ENCODE measurements at regions not wholly inside any gene's neighbourhood (a gene's known extent, or its start where the extent isn't known, plus 50 kb on each side); places are given as distances from the start of the nearest gene placed in this dataset.

DNA sequence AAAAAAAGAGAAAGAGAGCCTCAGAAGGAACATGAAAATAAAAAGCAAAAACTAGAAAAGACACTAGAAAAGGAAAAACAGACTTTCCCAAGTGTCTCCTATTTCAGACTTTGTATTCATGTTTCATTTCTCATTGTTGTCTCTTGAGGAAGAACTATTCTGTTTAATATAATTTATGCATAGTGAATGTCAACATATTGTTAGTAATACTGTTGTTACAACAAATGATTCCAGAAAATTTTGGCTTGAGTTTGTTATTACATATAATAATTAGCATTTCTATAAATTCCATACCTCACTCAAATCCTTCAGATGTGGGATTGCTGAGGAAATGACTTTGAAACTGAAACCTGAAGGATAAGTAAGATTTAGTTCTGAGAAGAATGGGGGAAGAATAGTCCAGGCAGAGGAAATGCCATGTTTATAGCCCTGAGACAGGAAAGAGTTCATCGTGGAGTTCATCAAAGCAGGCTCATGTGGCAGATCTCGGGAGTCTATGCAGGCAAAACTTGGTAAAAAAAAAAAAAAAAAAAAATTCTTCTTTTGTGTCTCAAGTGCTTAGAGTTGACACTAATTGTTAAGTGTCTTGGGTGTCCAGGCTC, 53.1 kb upstream of the EIF2S2 start:
- H3K4ac ChIP-seq (replicated peaks; ENCODE audit: insufficient read length, low read depth, low read length), result no peak overlapping the region
- H2AK5ac ChIP-seq (ENCODE audit: low read depth, low read length), result no peak overlapping the region
- no peak overlapping the region for H4K5ac ChIP-seq (ENCODE audit: insufficient read length, low read depth, low read length)
- no peaks in the 10 kb centered on the region for H3K79me2 ChIP-seq (ENCODE audit: control insufficient read depth in 1 of 2, insufficient read depth in 2 of 2, low read length in 2 of 2)
- no peaks in the 10 kb centered on the region for H3K23me2 ChIP-seq (ENCODE audit: low read depth, low read length)
- H3K14ac ChIP-seq (ENCODE audit: insufficient read length), result no peak overlapping the region
- H3K9ac ChIP-seq (replicated peaks in 1 of 4; ENCODE audit: extremely low read depth in 1 of 4, low read depth in 3 of 4, low read length in 3 of 4), result no peak overlapping the region
- CTCF ChIA-PET (ENCODE audit: partially characterized antibody), result interaction anchor here (1.4 kb wide), 1 partner anchor 10 kb away, joined by 4 read pairs; no protein-coding TSS in a partner anchor
- no peak for FAIRE-seq
- no peak overlapping the region for H4K91ac ChIP-seq (replicated peaks; ENCODE audit: insufficient read length, low read length)
- H4K8ac ChIP-seq (ENCODE audit: extremely low read depth, insufficient read depth, low read length), result no peak overlapping the region
- no peaks in the 10 kb centered on the region for H3K4me1 ChIP-seq (replicated peaks in 1 of 4; ENCODE audit: control insufficient read depth in 3 of 4, insufficient read depth in 4 of 4, low read length in 3 of 4)
- H3K27me3 ChIP-seq (replicated peaks in 1 of 4; ENCODE audit: control insufficient read depth in 3 of 4, extremely low read depth in 1 of 4, insufficient read depth in 3 of 4, low read length in 3 of 4), result no peaks in the 10 kb centered on the region
- no peak overlapping the region for H2AFZ ChIP-seq (ENCODE audit: low read length)
- no peak overlapping the region for H3K56ac ChIP-seq (replicated peaks; ENCODE audit: insufficient read length, low read depth, low read length)
- H2BK5ac ChIP-seq (ENCODE audit: low read depth, low read length), result no peak overlapping the region
- H3K27ac ChIP-seq (ENCODE audit: low read depth, low read length), result no peak overlapping the region
- H2BK20ac ChIP-seq (ENCODE audit: low read length), result no peak overlapping the region
- no peak overlapping the region for H2BK120ac ChIP-seq (replicated peaks; ENCODE audit: low read depth, low read length)
- POLR2A ChIA-PET (ENCODE audit: partially characterized antibody), result no interaction called here
- WGBS, 2 experiments (ENCODE audit: extremely low coverage in 1 of 2, insufficient coverage in 1 of 2, insufficient read length in 1 of 2, insufficient replicate concordance in 2 of 2, low coverage in 1 of 2, low lambda C conversion rate in 2 of 2, missing lambda C conversion rate in 1 of 2), result 65% methylated on average over 2 of the region's 2 CpGs; no CpG with 5 or more reads in 1 of the 2 experiments
- H3K18ac ChIP-seq (ENCODE audit: extremely low read depth, low read length), result no peak overlapping the region
- no peak for DNase-seq (ENCODE audit: low read depth in 1 of 2, low spot score in 2 of 2)
- no peaks in the 10 kb centered on the region for H3K79me1 ChIP-seq (ENCODE audit: low read depth, low read length)
- H3K23ac ChIP-seq (ENCODE audit: insufficient read length), result no peak overlapping the region
- no peaks in the 10 kb centered on the region for H3K36me3 ChIP-seq (ENCODE audit: control insufficient read depth in 2 of 4, insufficient read depth in 4 of 4, low read length in 3 of 4)
- H3K4me3 ChIP-seq (ENCODE audit: extremely low read depth in 1 of 4, insufficient read depth in 2 of 4, low read depth in 3 of 4, low read length in 4 of 4), result no peak overlapping the region
- no peaks in the 10 kb centered on the region for H4K20me1 ChIP-seq (replicated peaks in 1 of 2; ENCODE audit: control insufficient read depth in 1 of 2, insufficient read depth in 2 of 2, low read length in 2 of 2)
- no peak overlapping the region for H2BK12ac ChIP-seq (ENCODE audit: low read depth, low read length)
- TF ChIP-seq, protein P1, sequence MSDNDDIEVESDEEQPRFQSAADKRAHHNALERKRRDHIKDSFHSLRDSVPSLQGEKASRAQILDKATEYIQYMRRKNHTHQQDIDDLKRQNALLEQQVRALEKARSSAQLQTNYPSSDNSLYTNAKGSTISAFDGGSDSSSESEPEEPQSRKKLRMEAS (IDR thresholded peaks at IDR 0.05), result no peak
- H3K4me2 ChIP-seq (ENCODE audit: insufficient read depth in 1 of 2, low read depth in 2 of 2, low read length in 2 of 2), result no peak overlapping the region
- H2BK15ac ChIP-seq (ENCODE audit: low read length), result no peak overlapping the region
- H3K9me3 ChIP-seq (ENCODE audit: insufficient read depth in 2 of 2, low read depth in 1 of 2, low read length in 1 of 2), result no peaks in the 10 kb centered on the region
